NCI-H1105 treated with DMSO at 0.1 percent for 48 hours (cell line): ENCODE measurements at regions not wholly inside any gene's neighbourhood (a gene's known extent, or its start where the extent isn't known, plus 50 kb on each side); places are given as distances from the start of the nearest gene placed in this dataset.

Experiments used
- DNase-seq: peaks from one replicate; lab custom pipeline; 2025; lab: John Stamatoyannopoulos, UW

GRCh38 chr2:120828829-120829632, 93.4 kb downstream of the GLI2 start:
- DNase-seq: no peak

- DNase-seq: no peak
These were observed 94.0 kb downstream of the GLI2 start for GRCh38 chr2:120829633-120830025.

GRCh38 chr2:120830096-120830830, 94.6 kb downstream of the GLI2 start:
- DNase-seq: no peak

GRCh38 chr2:120831086-120831485, 95.4 kb downstream of the GLI2 start:
- DNase-seq: no peak

GRCh38 chr2:120831891-120832290, 96.2 kb downstream of the GLI2 start:
- DNase-seq: no peak

GRCh38 chr2:120832296-120833070, 96.8 kb downstream of the GLI2 start:
- DNase-seq: no peak

GRCh38 chr2:120833127-120833675, 97.5 kb downstream of the GLI2 start:
- no peak for DNase-seq

GRCh38 chr2:120834206-120834605, 98.5 kb downstream of the GLI2 start:
- DNase-seq: no peak

GRCh38 chr2:120836281-120836680, 100.6 kb downstream of the GLI2 start:
- no peak for DNase-seq

GRCh38 chr2:120840795-120841487, 105.3 kb downstream of the GLI2 start:
- no peak for DNase-seq

- no peak for DNase-seq
These were observed 107.1 kb downstream of the GLI2 start for GRCh38 chr2:120842456-120843439.

- DNase-seq: no peak
These were observed 108.5 kb downstream of the GLI2 start for GRCh38 chr2:120844070-120844738.

- no peak for DNase-seq
These were observed 109.6 kb downstream of the GLI2 start for GRCh38 chr2:120845277-120845676.

GRCh38 chr2:120846406-120847095, 110.9 kb downstream of the GLI2 start:
- no peak for DNase-seq

GRCh38 chr2:120847700-120848321, 112.1 kb downstream of the GLI2 start:
- DNase-seq: no peak

GRCh38 chr2:120849278-120849677, 113.6 kb downstream of the GLI2 start:
- no peak for DNase-seq

GRCh38 chr2:120850551-120850950, 114.9 kb downstream of the GLI2 start:
- no peak for DNase-seq

- DNase-seq: no peak
These were observed 115.6 kb downstream of the GLI2 start for GRCh38 chr2:120851116-120851773.
